ENCODE measurements at regions not wholly inside any gene's neighbourhood (a gene's known extent, or its start where the extent isn't known, plus 50 kb on each side); places are given as distances from the start of the nearest gene placed in this dataset.

GRCh38 chr3:55164191-55164590 lies 236.3 kb upstream of the LRTM1 start:
- H3K36me3 Mint-ChIP-seq (ENCODE audit: low read depth) = no peaks in the 10 kb centered on the region
- no peak for ATAC-seq
- H3K27me3 Mint-ChIP-seq = no peaks in the 10 kb centered on the region
- no peak overlapping the region for H3K27ac Mint-ChIP-seq
- H3K4me3 Mint-ChIP-seq = no peak overlapping the region
- DNase-seq = no peak
- H3K4me1 Mint-ChIP-seq = no peaks in the 10 kb centered on the region
- peaks cover 4% of the 10 kb centered on the region for H3K9me3 Mint-ChIP-seq

GRCh38 chr3:55163421-55163820 lies 235.6 kb upstream of the LRTM1 start:
- Mint-ChIP-seq H3K4me3 (no peak overlapping the region), H3K27me3 (no peaks in the 10 kb centered on the region), H3K27ac (no peak overlapping the region), H3K4me1 (no peaks in the 10 kb centered on the region), H3K36me3 (ENCODE audit: low read depth) (no peaks in the 10 kb centered on the region), H3K9me3 (peaks cover 4% of the 10 kb centered on the region)
- ATAC-seq = no peak
- DNase-seq = no peak

GRCh38 chr3:55162031-55162795 lies 234.4 kb upstream of the LRTM1 start:
- no peak for ATAC-seq
- H3K9me3 Mint-ChIP-seq = peaks cover 4% of the 10 kb centered on the region
- H3K27me3 Mint-ChIP-seq = no peaks in the 10 kb centered on the region
- no peaks in the 10 kb centered on the region for H3K4me1 Mint-ChIP-seq
- H3K36me3 Mint-ChIP-seq (ENCODE audit: low read depth) = no peaks in the 10 kb centered on the region
- no peak overlapping the region for H3K4me3 Mint-ChIP-seq
- no peak overlapping the region for H3K27ac Mint-ChIP-seq
- no peak for DNase-seq

GRCh38 chr3:55161231-55161630 lies 233.4 kb upstream of the LRTM1 start:
- Mint-ChIP-seq H3K9me3 (peaks cover 4% of the 10 kb centered on the region), H3K27me3 (no peaks in the 10 kb centered on the region), H3K4me3 (no peak overlapping the region), H3K27ac (no peak overlapping the region), H3K36me3 (ENCODE audit: low read depth) (no peaks in the 10 kb centered on the region), H3K4me1 (no peaks in the 10 kb centered on the region)
- no peak for ATAC-seq
- no peak for DNase-seq

- DNase-seq (no peak), ATAC-seq (no peak)
- Mint-ChIP-seq H3K9me3 (peaks cover 4% of the 10 kb centered on the region), H3K27ac (no peak overlapping the region), H3K4me1 (no peaks in the 10 kb centered on the region), H3K4me3 (no peak overlapping the region), H3K36me3 (ENCODE audit: low read depth) (no peaks in the 10 kb centered on the region), H3K27me3 (no peaks in the 10 kb centered on the region)
These were observed 232.6 kb upstream of the LRTM1 start for GRCh38 chr3:55160241-55160983.

GRCh38 chr3:55159711-55160110 lies 231.9 kb upstream of the LRTM1 start:
- Mint-ChIP-seq H3K36me3 (ENCODE audit: low read depth) (no peaks in the 10 kb centered on the region), H3K27ac (no peak overlapping the region), H3K4me1 (no peaks in the 10 kb centered on the region), H3K9me3 (peaks cover 4% of the 10 kb centered on the region), H3K4me3 (no peak overlapping the region), H3K27me3 (no peaks in the 10 kb centered on the region)
- DNase-seq = no peak
- ATAC-seq = no peak

- no peaks in the 10 kb centered on the region for H3K36me3 Mint-ChIP-seq (ENCODE audit: low read depth)
- peaks cover 4% of the 10 kb centered on the region for H3K9me3 Mint-ChIP-seq
- no peak overlapping the region for H3K4me3 Mint-ChIP-seq
- no peak overlapping the region for H3K27ac Mint-ChIP-seq
- H3K27me3 Mint-ChIP-seq = no peaks in the 10 kb centered on the region
- ATAC-seq (no peak), DNase-seq (no peak)
- H3K4me1 Mint-ChIP-seq = no peaks in the 10 kb centered on the region
These were observed 231.2 kb upstream of the LRTM1 start for GRCh38 chr3:55159016-55159415.

GRCh38 chr3:55158345-55158744 lies 230.5 kb upstream of the LRTM1 start:
- Mint-ChIP-seq H3K4me3 (no peak overlapping the region), H3K27ac (no peak overlapping the region), H3K4me1 (no peaks in the 10 kb centered on the region), H3K36me3 (ENCODE audit: low read depth) (no peaks in the 10 kb centered on the region), H3K27me3 (no peaks in the 10 kb centered on the region), H3K9me3 (peaks cover 4% of the 10 kb centered on the region)
- DNase-seq (no peak), ATAC-seq (no peak)

GRCh38 chr3:55157731-55158130 lies 229.9 kb upstream of the LRTM1 start:
- ATAC-seq (no peak), DNase-seq (no peak)
- Mint-ChIP-seq H3K36me3 (ENCODE audit: low read depth) (no peaks in the 10 kb centered on the region), H3K27me3 (no peaks in the 10 kb centered on the region), H3K27ac (no peak overlapping the region), H3K4me1 (no peaks in the 10 kb centered on the region), H3K9me3 (peaks cover 5% of the 10 kb centered on the region), H3K4me3 (no peak overlapping the region)

- Mint-ChIP-seq H3K27ac (no peak overlapping the region), H3K27me3 (no peaks in the 10 kb centered on the region), H3K4me3 (no peak overlapping the region), H3K9me3 (peaks cover 10% of the 10 kb centered on the region), H3K4me1 (no peaks in the 10 kb centered on the region), H3K36me3 (ENCODE audit: low read depth) (no peaks in the 10 kb centered on the region)
- ATAC-seq (no peak), DNase-seq (no peak)
These were observed 229.2 kb upstream of the LRTM1 start for GRCh38 chr3:55156851-55157650.

GRCh38 chr3:55147856-55148720 lies 220.2 kb upstream of the LRTM1 start:
- no peaks in the 10 kb centered on the region for H3K27me3 Mint-ChIP-seq
- no peak overlapping the region for H3K27ac Mint-ChIP-seq
- no peaks in the 10 kb centered on the region for H3K4me1 Mint-ChIP-seq
- no peaks in the 10 kb centered on the region for H3K36me3 Mint-ChIP-seq (ENCODE audit: low read depth)
- peaks cover 10% of the 10 kb centered on the region for H3K9me3 Mint-ChIP-seq
- H3K4me3 Mint-ChIP-seq = no peak overlapping the region
- DNase-seq = no peak
- ATAC-seq = no peak

GRCh38 chr3:55147406-55147805 lies 219.5 kb upstream of the LRTM1 start:
- H3K27me3 Mint-ChIP-seq = no peaks in the 10 kb centered on the region
- H3K9me3 Mint-ChIP-seq = peaks cover 5% of the 10 kb centered on the region
- H3K4me3 Mint-ChIP-seq = no peak overlapping the region
- H3K27ac Mint-ChIP-seq = no peak overlapping the region
- ATAC-seq (no peak), DNase-seq (no peak)
- H3K4me1 Mint-ChIP-seq = no peaks in the 10 kb centered on the region
- no peaks in the 10 kb centered on the region for H3K36me3 Mint-ChIP-seq (ENCODE audit: low read depth)

GRCh38 chr3:55146216-55146615 lies 218.4 kb upstream of the LRTM1 start:
- Mint-ChIP-seq H3K4me3 (no peak overlapping the region), H3K36me3 (ENCODE audit: low read depth) (no peaks in the 10 kb centered on the region), H3K27me3 (no peaks in the 10 kb centered on the region), H3K4me1 (no peaks in the 10 kb centered on the region), H3K9me3 (peaks cover 4% of the 10 kb centered on the region), H3K27ac (no peak overlapping the region)
- ATAC-seq = no peak
- no peak for DNase-seq

GRCh38 chr3:55144015-55144673 lies 216.3 kb upstream of the LRTM1 start:
- no peak for DNase-seq
- no peaks in the 10 kb centered on the region for H3K4me1 Mint-ChIP-seq
- no peak overlapping the region for H3K27ac Mint-ChIP-seq

More at GRCh38 chr3:55144015-55144673, 216.3 kb upstream of the LRTM1 start:
- ATAC-seq = no peak
- H3K27me3 Mint-ChIP-seq = no peaks in the 10 kb centered on the region
- H3K36me3 Mint-ChIP-seq (ENCODE audit: low read depth) = no peaks in the 10 kb centered on the region
- peaks cover 4% of the 10 kb centered on the region for H3K9me3 Mint-ChIP-seq
- H3K4me3 Mint-ChIP-seq = no peak overlapping the region

All from activated naive CD8-positive, alpha-beta T cell treated with anti-CD3 and anti-CD28 coated beads, Interleukin-2, amount 50 U/mL, for 24 hours (primary cell).